ENCODE measurements at regions not wholly inside any gene's neighbourhood (a gene's known extent, or its start where the extent isn't known, plus 50 kb on each side); places are given as distances from the start of the nearest gene placed in this dataset.

DNA sequence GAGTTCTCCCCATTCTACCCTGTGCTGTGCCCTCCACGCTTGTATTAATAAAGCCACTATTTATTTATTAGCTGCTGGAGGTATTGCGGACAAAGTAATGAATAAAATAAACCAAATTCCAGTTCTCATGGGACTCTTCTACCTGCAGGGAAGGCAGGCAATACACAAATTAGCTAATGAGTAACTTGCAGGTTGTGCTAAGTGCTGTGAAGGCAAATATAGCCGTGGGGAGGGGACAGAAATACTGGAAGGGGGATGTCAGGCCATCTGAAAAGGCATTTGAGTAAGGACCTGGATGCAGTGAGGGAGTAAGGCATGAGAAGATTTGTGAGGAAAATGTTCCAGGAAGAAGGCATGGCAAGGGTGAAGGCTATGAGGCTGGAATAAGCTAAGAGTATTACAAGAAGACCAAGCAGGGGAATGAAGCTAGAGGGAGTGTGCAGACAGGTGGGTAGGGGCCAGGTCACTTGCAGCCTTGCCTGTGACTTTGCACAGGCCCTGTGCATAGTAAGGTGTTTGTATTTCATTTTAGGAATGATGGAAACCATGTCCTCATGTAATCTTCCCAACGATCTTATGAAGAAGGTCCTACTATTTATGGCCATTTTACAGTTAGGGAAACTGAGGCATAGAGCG lies 167.5 kb downstream of the PTPN11 start:
- H3K4me3 ChIP-seq: no peak overlapping the region
- 73 to 80% methylated on average over 5 of the region's 5 CpGs for WGBS, 2 donors

DNA sequence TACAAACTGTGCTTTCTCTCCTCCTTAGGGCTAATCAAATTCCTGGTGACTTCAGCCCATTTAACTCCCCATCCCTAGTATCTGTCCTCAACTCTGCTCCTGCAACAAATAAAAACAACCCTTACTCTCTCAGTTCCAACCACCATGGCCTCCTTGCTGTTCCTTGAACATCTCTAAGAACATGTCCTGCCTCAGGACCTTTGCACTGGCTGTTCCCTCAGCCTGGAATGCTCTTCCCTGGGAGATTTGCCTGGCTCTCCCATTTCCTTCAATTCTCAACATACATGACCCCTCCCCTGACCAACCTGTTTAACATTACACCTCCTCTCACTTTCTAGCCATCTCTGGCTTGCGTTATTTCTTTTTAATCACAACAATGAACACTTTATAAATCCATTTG lies 170.5 kb downstream of the PTPN11 start:
- intact Hi-C loops (cut with DNase I; ENCODE audit: low total_unique reads): no loop called here
- Histone ChIP-seq H3K4me3 (no peak overlapping the region), H3K27me3 (no peaks in the 10 kb centered on the region), H3K9me3 (no peaks in the 10 kb centered on the region), H3K27ac (no peak overlapping the region), H3K4me1 (no peaks in the 10 kb centered on the region), H3K36me3 (ENCODE audit: low read depth, missing control alignments) (no peaks in the 10 kb centered on the region)
- no peak for TF ChIP-seq POLR2A (IDR thresholded peaks at IDR 0.05)
- TF ChIP-seq CTCF (IDR thresholded peaks at IDR 0.05): no peak
- no peak for DNase-seq
- 89 to 95% methylated on average over 1 of the region's 1 CpG for WGBS, 2 donors

More for the DNA sequence above, 167.5 kb downstream of the PTPN11 start:
- TF ChIP-seq POLR2A (IDR thresholded peaks at IDR 0.05): no peak
- TF ChIP-seq CTCF (IDR thresholded peaks at IDR 0.05): no peak
- intact Hi-C loops (cut with DNase I; ENCODE audit: low total_unique reads): no loop called here
- Histone ChIP-seq H3K9me3 (no peaks in the 10 kb centered on the region), H3K27ac (no peak overlapping the region), H3K36me3 (ENCODE audit: low read depth, missing control alignments) (no peaks in the 10 kb centered on the region), H3K4me1 (no peaks in the 10 kb centered on the region), H3K27me3 (no peaks in the 10 kb centered on the region)
- DNase-seq: no peak

GRCh38 chr12:112590281-112590680 lies 171.5 kb downstream of the PTPN11 start:
- no peak for DNase-seq
- Histone ChIP-seq H3K9me3 (no peaks in the 10 kb centered on the region), H3K4me1 (no peaks in the 10 kb centered on the region), H3K36me3 (ENCODE audit: low read depth, missing control alignments) (no peaks in the 10 kb centered on the region), H3K4me3 (no peak overlapping the region), H3K27me3 (no peaks in the 10 kb centered on the region), H3K27ac (no peak overlapping the region)
- intact Hi-C loops (cut with DNase I; ENCODE audit: low total_unique reads): no loop called here
- TF ChIP-seq CTCF (IDR thresholded peaks at IDR 0.05) (no peak), POLR2A (IDR thresholded peaks at IDR 0.05) (no peak)
- 41 to 62% methylated on average over 3 of the region's 3 CpGs for WGBS, 2 donors

GRCh38 chr12:112591488-112591887 lies 172.7 kb downstream of the PTPN11 start:
- Histone ChIP-seq H3K36me3 (ENCODE audit: low read depth, missing control alignments) (no peaks in the 10 kb centered on the region), H3K27ac (no peak overlapping the region), H3K27me3 (no peaks in the 10 kb centered on the region), H3K4me1 (no peaks in the 10 kb centered on the region), H3K9me3 (no peaks in the 10 kb centered on the region), H3K4me3 (no peak overlapping the region)
- 68 to 83% methylated on average over 5 of the region's 5 CpGs for WGBS, 2 donors
- no peak for DNase-seq
- intact Hi-C loops (cut with DNase I; ENCODE audit: low total_unique reads): no loop called here
- TF ChIP-seq CTCF (IDR thresholded peaks at IDR 0.05): no peak
- TF ChIP-seq POLR2A (IDR thresholded peaks at IDR 0.05): no peak

- no peaks in the 10 kb centered on the region for H3K36me3 ChIP-seq (ENCODE audit: low read depth, missing control alignments)
- H3K9me3 ChIP-seq: no peaks in the 10 kb centered on the region
- no peaks in the 10 kb centered on the region for H3K27me3 ChIP-seq
- no peaks in the 10 kb centered on the region for H3K4me1 ChIP-seq
- no peak for DNase-seq
- no peak for TF ChIP-seq CTCF (IDR thresholded peaks at IDR 0.05)
- no peak for TF ChIP-seq POLR2A (IDR thresholded peaks at IDR 0.05)
- intact Hi-C loops (cut with DNase I; ENCODE audit: low total_unique reads): no loop called here
- WGBS, 2 donors: 59 to 70% methylated on average over 2 of the region's 2 CpGs
- H3K27ac ChIP-seq: no peak overlapping the region
- no peak overlapping the region for H3K4me3 ChIP-seq
These were observed 176.7 kb downstream of the PTPN11 start for GRCh38 chr12:112595410-112595809.
